CD4-positive, alpha-beta T cell treated with Interleukin-6 for 4 hours (primary cell): ENCODE measurements at regions not wholly inside any gene's neighbourhood (a gene's known extent, or its start where the extent isn't known, plus 50 kb on each side); places are given as distances from the start of the nearest gene placed in this dataset.

Experiments
- DNase-seq: peaks from one replicate; pipeline ENCODE4 v3.0.0-alpha.2; 2020; ENCODE audit warnings: mixed read lengths

DNA sequence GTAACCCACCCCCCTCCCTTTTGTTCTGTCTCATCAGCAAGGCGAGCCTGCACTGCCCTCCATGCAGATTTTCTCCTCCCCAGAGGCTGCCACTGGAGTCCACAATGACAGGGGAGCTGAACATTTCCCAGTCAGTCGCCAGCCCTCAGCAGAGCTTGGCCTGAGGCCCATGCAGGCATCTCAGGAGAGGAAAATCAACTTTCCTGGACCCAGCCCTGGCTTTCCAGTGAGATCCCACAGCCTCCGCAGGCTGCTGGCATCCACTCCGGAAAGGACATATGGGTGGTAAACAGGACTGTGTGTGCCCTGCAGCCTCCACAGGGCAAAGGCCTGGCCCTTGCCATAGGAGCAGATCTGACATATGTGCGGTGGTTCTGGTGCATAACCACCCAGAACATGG lies 253.8 kb downstream of the TNS1 start:
- no peak for DNase-seq

DNA sequence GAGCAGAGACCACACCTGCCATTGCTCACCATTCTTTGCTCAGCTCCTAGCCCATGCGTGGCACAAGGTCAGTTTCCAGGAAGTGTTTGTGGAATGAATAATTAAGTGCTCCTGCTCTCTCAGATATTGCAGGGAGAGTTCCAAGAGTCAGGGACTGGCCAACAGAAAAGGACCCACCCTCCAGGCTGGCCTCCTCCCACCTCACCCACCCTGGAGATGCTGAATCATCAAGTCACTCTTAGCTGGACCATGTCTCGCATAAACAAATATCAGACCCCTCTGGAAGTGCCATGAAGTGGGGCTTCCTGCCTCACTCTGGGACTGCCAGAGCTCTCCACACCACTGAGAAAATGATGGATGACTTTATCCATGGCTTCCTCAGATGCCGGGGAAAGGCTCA lies 256.0 kb downstream of the TNS1 start:
- DNase-seq = no peak

DNA sequence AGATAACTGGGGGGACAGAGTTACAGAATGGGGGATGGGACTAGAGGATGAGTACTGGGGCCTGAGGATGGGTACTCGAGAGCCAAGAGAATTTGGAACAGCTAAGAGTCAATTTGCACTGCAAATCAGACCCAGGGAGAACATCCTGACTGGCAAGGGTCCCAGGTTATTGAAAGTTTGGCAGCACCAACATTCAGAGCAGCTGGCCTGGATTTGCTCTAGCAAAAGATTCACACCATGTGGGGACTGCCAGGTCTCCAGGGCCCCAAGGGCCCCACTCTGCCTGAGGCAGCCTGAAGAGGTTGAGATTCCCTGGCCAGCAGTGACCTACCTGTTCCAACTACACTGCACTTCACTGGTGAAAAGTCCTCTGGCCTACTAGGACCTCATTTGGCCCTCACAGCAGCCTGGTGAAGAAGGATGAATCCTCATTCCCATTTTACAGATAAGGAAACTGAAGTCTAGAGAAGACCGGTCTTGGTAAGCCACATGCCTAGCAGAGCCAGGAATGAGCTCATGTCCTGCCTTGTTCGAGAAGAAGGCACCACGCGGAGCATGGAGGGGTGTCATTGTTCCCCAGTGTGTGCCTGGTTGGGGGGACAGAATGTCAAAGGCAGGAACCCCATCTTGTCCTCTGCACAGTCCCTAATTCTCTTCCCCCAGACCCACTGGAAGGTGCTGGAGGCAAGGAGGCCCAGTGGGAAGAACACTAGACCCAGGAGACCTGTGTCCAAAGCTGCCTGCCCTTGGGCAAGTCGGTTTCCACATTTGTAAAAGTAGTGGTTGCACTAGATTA lies 258.6 kb downstream of the TNS1 start:
- DNase-seq = no peak

DNA sequence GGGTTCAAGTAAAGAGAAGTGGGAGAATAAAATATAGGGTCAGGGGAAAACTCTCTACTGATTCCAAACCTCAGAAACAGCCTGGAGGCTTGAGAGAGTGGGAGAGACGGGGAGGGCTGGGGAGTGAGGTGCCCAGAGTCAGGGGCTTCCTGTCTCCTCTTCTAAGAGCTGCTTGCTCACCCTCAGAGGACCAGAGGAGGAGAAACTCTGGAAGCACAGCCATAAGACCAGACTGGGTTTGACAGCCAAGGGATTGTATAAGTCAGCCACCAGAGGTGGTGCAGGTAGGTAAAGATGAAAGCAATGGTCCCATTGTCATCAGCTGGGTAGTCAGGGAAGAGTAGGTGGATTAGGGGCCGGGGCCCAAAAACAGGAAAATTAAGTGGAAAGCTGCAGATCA lies 259.4 kb downstream of the TNS1 start:
- no peak for DNase-seq

DNA sequence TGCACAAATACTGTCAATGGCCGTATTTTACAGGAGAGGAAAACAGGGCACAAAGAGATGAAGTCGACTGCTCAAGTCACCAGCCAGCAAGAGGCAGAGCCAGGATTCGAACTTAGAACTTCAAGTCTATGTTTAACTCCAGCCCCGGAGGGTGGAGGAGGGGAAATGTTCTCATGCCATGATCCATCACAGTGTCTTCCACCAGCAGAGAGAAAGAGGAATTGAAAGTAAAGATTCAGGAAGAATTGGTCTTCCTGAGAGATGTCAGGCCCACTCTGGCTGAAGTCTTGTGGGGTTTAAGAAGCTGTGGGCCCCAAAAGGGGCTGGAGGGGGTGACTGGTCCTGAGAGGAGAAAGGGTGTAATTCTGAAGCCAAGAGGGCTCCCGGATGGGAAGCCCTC lies 260.0 kb downstream of the TNS1 start:
- DNase-seq = no peak

DNA sequence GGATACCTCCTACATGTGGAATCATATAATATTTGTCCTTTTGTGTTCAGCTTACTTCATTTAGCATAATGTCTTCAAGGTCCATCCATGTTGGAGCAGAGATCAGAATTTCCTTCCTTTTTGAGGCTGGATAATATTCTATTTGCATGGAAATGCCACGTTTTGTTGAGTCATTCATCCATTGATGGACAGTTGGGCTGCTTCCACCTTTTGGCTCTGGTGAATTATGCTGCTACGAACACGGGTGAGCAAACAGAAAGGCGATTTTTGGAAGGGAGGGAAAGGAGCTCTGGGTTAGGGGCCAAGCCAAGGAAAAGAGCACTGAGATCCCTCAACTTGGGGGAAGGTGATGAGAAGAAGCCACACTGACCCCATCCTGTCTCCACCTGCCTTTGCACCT lies 260.5 kb downstream of the TNS1 start:
- DNase-seq = no peak

DNA sequence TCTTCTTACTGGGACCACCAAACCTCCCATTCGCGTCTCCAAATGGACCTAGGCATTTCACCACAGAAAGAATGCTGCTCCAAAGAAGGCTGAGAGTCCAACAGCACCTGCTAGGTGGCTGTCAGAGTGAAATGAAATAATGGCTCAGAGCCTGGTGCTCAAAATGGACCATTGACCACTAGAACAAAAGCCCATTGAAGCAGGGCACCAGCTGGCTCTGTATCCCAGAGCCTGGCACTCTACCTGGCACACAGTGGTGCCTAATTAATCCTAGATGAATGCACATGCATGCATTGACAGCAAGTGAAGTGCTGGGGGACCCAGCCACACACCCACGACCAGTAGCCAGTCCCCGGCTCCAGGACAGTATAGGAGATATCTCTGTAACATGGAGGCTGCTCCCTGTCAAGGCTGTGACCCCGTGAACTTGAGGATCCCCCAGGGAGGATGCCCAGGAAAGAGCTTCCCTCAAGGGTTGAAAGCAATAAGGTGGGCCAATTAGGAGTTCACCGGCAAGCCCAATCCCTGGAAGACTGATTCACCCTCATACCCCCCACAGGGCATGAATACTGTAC lies 261.3 kb downstream of the TNS1 start:
- DNase-seq = no peak

DNA sequence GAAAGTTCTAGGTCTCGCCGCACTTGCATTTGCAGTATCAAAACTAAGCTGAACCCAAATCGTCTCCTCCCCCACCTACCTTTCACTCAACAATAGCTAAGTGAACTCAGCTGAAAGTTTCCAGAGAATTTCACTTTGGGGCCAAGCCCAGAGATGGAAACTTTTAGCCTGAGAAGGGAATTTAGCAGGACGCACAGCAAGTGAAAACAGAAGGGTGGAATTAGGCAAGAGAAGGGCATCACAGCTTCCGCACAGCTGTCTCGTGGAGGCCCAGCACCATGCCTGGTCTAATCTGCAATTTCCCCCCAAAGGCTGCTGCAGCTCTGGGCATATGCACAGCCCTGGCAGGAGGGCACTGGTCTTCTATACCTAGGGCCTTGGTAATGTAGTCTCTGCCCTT lies 262.0 kb downstream of the TNS1 start:
- DNase-seq = no peak

DNA sequence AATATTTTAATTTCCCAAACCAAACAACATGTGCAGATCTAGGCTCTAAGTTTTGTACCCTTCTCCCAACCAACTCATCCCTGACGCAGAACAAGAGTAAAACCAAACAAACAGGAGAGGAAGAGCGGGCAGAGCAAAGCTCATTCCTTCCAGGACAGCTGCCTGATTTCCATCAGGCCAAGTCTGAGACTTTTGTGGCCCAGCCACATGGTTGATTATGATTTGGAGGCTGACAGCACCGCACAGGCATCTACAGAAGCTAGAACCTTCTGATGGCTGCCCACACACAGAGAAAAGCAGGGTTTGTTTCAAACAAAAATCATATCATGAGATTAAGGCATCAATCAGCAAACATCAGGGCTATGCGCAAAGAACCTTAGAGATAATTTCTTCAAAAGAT lies 262.6 kb downstream of the TNS1 start:
- no peak for DNase-seq

DNA sequence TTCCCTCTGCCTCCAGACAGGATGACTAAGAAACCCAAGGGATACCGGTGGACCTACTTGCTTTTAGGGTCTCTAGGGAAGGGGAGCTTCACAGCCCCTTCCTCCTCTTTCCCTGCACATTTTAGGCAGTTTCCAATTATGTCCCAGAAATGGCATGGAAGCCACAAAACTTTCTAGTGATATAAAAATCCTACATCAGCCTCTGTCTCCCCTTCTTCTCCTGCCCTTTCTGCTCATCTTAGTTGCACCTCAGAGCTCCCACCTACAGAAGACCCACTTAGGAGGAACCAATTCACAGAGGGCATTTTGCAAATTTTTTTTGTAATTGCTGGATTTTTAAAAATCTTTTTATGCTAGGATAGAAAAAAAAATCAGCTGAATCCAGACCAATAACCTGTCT lies 263.1 kb downstream of the TNS1 start:
- DNase-seq = no peak

DNA sequence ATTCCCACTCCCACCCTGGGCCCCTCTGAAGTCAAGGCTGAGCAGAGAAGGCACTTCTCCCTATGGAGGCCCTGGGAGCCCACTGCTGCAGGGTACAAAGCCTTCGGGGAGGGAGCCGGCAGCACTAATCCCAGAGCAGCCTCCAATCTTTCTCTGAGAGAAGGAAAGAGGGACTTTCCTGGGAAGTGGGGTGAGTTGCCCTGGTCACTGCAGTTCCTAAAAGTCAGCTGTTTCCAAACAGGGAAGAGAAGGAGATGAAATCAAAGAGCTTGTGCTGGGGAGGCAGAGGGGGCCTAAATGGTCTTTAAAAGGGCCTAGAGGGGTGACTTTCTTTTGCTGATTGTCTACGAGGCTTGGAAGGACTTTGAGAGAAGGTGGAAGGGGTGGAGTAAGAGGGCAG lies 264.7 kb downstream of the TNS1 start:
- DNase-seq = no peak

DNA sequence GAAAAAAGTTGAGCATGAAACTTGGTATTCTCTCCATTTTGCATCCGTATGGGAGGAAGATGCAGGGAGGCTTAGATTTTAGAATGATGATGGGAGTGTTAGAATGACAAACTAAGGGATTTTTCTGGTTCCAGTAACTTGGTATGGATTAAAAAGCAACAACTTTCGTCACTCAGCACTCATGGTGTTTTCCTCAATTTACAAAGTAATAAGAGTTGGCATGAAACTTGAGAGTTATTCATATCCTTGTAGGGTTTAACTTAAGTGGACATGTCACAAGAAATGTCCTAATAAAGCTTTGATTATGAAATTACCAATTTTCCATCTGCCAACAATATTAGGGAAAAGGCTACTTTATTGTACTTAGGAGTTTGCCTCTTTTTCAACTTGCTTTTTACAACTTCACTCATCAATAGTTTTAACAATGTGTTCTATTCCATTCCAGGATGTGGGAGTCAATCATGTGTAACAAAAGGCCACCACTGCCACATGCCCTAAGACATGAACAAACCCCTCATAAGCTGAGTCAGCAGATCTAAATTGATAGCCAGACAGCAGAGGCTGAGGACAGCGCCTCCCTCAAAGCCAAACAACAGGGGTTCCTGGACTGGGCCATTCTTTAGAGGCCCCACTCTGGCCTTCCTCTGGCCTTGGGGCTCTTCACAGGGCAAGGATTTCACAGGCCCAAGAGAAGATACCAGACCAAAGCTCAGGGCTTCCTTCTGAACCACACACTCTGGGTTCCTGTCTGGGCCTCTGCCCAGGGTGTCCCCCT lies 265.8 kb downstream of the TNS1 start:
- no peak for DNase-seq

DNA sequence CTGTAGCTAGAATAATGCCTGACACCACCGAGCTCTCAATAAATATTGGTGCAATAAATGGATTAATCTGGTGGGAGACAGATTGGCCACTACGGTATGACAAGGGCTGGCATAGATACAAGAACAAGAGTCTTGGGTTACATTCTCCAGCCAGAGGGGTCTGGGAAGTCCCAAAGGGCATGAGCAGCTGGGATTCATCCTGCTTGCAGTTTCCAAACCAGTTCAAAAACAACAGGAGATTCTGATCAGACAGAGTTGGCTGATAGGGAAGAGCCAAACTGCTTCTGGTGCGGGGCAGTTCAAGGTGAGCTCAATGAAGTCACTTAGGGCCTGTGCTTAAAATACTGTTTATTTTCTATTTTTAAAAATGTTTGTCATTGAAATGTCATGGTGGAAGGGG lies 266.9 kb downstream of the TNS1 start:
- DNase-seq = no peak

DNA sequence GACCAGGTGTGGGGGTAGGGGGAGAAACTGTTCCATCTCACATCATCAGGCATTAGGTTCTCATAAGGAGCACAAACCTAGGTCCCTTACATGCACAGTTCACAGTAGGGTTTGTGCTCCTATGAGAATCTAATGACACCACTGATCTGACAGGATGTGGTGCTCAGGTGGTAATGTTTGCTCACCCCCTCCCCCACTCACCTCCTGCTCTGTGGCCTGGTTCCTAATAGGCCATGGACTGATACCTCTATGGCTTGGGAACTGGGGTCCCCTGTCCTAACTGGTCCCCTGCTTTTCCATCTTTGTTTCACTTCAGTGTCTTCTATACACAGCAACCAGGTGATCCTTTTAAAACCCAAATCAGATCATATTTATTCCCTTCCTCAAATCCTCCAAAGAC lies 267.8 kb downstream of the TNS1 start:
- DNase-seq = peak; percentile 11

DNA sequence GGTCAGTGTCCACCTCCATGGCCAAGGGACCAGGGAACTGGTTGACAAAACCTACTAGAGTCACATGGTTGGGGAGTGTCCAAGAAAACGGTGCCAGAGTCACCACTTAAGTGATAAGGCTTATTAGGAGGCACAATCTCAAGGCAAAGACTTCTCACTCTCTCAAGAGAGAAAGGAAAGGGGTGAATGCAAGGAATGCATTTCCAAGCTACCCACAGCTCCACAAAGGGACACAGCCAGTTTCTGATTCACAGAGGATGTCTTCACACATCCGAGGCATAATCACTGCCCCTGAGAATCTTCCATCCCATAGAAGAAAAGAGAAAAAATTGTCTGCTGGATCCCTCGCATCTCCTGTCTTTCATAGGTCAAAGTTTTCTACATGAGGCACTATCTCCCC lies 269.3 kb downstream of the TNS1 start:
- no peak for DNase-seq

DNA sequence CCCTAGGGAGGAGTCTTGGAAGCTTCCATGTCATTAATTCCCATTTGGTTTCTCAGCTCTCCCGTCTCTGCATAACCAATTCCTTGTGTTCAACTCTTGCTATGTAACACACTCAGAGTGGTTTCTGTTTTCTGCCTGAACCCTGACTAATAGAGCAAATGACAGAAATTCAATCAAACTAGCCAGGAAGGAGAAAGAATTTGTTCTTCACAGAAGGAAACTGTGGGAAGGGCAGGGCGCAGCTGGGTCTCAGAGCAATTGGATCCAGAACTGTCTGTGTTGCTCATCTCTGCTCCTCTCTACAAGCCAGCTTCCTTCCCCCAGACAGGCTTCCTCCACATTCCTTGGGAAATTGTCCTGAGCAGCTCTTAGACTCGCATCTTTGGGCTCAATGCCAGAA lies 269.8 kb downstream of the TNS1 start:
- DNase-seq = no peak

DNA sequence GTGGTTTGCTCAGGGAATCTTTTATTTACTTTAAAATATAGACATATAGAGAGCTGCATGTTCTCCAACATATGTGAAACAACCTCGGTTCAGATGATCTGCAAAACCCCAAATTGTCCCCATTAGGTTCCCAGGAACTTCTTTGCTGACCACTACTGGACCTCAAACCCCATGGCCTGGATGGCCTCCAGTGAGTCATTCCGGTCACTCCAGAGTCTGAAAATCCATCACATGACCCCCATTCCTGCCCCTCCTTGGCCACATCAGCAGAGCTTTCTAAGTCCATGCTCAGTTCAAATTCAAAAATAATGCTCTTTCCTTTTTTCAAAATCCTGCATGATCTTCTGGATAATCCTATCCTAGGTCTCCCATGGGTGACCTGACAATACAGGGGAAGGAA lies 271.0 kb downstream of the TNS1 start:
- DNase-seq = no peak

DNA sequence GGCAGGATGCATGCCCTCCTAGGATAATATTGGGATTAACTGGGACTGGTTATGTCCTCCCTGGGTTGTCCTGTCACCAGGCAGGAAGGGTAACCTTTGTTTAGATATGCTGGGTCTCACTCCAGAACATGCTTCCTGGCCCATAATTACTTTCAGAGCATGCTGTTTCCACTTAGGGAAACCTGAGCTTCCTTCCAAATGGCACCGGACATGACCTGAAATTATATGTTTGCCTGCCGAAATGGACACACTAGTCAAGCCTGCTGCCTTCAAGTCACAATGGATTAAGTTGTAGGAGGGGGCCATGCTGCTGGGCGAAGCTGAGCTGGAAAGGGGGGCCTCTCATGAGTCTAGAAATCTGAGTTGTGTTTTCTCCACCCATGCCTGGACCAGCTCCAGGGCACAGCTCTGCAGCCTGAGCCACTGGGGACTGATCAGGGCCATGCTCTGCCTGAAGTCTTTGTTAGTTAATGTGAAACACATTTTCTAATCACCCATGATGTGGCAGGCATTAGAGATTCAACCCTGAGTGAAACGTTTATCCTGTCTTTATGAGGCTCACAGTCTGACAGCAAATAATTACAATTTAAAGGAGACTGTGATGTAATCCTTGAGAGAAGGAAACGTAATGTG lies 273.3 kb downstream of the TNS1 start:
- no peak for DNase-seq

DNA sequence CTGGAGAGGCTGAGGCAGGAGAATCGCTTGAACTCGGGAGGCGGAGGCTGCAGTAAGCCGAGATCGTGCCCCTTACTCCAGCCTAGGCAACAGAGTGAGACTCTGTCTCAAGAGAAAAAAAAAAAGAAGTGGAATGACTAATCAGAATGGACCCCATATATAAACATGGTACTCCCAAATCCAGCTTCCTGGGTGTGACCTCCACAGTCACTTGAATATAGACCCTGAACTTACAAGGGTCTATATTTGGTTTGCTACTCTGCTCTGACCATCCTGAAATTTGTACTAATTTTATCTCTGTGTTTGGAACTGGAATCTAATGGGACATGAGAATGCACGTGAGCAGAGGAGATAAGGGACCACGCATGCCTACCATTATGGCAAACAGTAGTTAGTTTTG lies 275.0 kb downstream of the TNS1 start:
- DNase-seq = no peak

DNA sequence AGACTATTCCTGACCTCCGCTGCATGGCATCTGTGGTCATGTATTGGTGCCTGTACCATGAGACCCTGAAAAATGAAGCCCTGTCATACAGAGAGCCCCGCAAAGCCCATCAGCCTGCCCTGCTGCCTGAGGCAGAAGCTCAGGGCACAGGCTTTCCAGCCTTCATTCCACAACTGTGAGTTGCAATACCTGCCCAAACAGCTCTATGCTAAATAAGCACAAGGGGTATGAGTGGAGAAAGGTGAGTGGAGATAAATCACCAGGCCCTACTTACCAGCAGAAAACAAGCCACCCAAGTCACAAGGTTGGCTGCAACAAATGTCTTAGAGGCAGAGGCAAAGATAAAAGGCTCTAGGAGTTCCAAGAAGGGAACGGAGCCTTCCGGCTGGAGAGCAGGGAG lies 277.4 kb downstream of the TNS1 start:
- no peak for DNase-seq

DNA sequence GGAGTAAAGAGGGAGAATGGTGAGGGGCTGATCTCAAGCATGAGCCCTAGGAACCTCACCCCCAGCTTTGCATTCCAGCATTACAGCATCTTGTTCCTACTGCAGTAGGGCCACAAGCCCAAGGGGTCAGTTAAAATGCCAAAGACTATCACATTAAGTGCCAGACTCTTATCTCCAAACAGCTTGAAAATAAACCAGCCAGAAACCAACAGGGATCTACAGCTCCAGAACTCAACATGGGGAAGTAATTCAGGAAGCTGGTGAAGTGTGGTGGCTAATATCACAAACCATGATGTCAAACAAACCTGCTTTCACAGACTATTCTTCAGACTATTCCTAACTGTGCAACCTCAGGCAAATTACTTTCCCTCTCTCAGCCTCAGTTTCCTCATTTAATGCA lies 278.3 kb downstream of the TNS1 start:
- no peak for DNase-seq

DNA sequence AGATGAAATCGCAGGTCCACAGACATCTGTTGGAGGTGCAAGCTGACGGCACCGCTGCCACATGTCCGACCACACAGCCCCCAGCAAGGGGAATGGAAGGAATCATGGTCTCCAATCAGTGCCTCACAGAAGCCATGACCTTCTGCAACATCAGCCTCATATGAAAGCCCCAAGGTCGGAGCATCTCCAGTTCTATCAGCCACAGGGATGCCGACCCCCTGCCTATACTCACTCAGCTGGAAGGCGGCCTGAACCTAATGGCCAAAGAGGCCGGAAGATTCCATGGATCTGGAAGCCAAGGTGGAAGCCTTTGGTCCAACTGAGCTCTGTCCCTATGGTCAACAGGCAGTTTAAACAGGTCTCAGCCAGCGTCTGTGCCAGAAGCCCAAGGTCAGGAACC lies 278.8 kb downstream of the TNS1 start:
- DNase-seq = no peak

DNA sequence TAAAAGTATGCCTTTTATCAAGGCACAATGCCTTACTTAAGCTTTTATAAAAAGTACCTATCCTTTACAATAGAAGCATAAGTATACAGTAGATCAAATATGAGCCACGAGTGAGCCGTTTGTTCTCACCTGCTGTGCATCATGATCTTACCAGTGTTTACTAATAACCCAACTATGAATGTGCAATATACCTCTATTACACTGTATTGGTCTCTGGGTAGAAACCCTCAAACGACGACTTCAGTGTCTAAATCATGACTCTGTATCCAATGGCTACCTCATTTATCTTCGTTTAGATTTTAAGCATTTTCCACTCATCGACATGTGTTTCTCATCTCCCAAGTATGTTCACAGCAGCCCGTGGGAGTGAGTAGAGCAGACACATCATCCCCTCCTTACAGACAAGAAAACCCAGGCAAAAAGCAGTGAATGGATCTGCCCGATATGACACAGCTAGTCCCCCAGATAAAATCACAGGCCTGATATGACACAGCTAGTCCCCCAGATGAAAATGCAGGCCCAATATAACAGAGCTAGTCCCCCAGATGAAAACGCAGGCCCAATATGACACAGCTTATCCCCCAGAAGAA lies 279.8 kb downstream of the TNS1 start:
- no peak for DNase-seq
